Neuronal stem cell (in vitro differentiated cells): ENCODE measurements at regions not wholly inside any gene's neighbourhood (a gene's known extent, or its start where the extent isn't known, plus 50 kb on each side); places are given as distances from the start of the nearest gene placed in this dataset.

Experiments used
- DNase-seq: peaks from one replicate; pipeline ENCODE4 v3.0.0-alpha.2; 2013; ENCODE audit warnings: low spot score
- H2AFZ ChIP-seq: one replicate; pipeline ENCODE4 v1.6.1; 2013; ENCODE audit warnings: mild to moderate bottlenecking, low read length, inconsistent platforms
- H2AK5ac ChIP-seq: 2 replicates; pipeline ENCODE4 v1.6.1; 2013; ENCODE audit warnings: low read depth, mild to moderate bottlenecking, inconsistent platforms, low read length, moderate library complexity, mixed read lengths
- H2BK120ac ChIP-seq: 2 replicates; pipeline ENCODE4 v1.6.1; 2013; ENCODE audit warnings: low read depth, mild to moderate bottlenecking, inconsistent platforms, low read length, moderate library complexity, mixed read lengths
- H2BK12ac ChIP-seq: one replicate; pipeline ENCODE4 v1.6.1; 2013; ENCODE audit warnings: low read length, inconsistent platforms
- H2BK15ac ChIP-seq: 2 replicates; pipeline ENCODE4 v1.6.1; 2013; ENCODE audit warnings: mild to moderate bottlenecking, low read length, inconsistent platforms, mixed read lengths
- H2BK5ac ChIP-seq: one replicate; pipeline ENCODE4 v1.6.1; 2013; ENCODE audit warnings: inconsistent platforms, mild to moderate bottlenecking, low read length, moderate library complexity
- H3K14ac ChIP-seq: one replicate; pipeline ENCODE4 v1.6.1; 2013; ENCODE audit warnings: low read length, inconsistent platforms
- H3K18ac ChIP-seq: 2 replicates; pipeline ENCODE4 v1.6.1; 2013; ENCODE audit warnings: low read length, inconsistent platforms
- H3K23ac ChIP-seq: 2 replicates; pipeline ENCODE4 v1.6.1; 2013; ENCODE audit warnings: low read depth, mild to moderate bottlenecking, mixed read lengths, low read length, inconsistent platforms; ENCODE audit not compliant: poor library complexity
- H3K27ac ChIP-seq: replicated peaks from 3 replicates; pipeline ENCODE4 v1.5.1; 2013; ENCODE audit warnings: low read length, inconsistent platforms
- H3K27me3 ChIP-seq, 3 experiments: 2 replicates each; pipeline ENCODE4 v1.6.1; 2013; ENCODE audit warnings: low read length in 3 of 3, mild to moderate bottlenecking in 2 of 3, inconsistent platforms in 1 of 3, low read depth in 1 of 3, mixed read lengths in 1 of 3, moderate library complexity in 1 of 3; ENCODE audit not compliant: control insufficient read depth in 3 of 3, insufficient read depth in 3 of 3
- H3K36me3 ChIP-seq, 2 donors: replicated peaks in 1 of 2; 2 replicates each; pipeline ENCODE4 v1.6.1; 2013; ENCODE audit warnings: low read length in 2 of 2; ENCODE audit not compliant: control insufficient read depth in 2 of 2, insufficient read depth in 2 of 2
- H3K4ac ChIP-seq: 2 replicates; pipeline ENCODE4 v1.6.1; 2013; ENCODE audit warnings: inconsistent platforms, mild to moderate bottlenecking, low read length, moderate library complexity
- H3K4me1 ChIP-seq, 2 donors: 1 replicate in 1 of 2; 2 replicates in 1 of 2; pipeline ENCODE4 v1.6.1; 2013; ENCODE audit warnings: low read length in 2 of 2, low read depth in 1 of 2; ENCODE audit not compliant: control insufficient read depth in 2 of 2, insufficient read depth in 1 of 2
- H3K4me2 ChIP-seq: one replicate; pipeline ENCODE4 v1.6.1; 2013; ENCODE audit warnings: mild to moderate bottlenecking, low read length, inconsistent platforms; ENCODE audit not compliant: insufficient read depth, poor library complexity, severe bottlenecking
- H3K4me3 ChIP-seq, 2 donors: 2 replicates each; pipeline ENCODE4 v1.5.1; 2013; ENCODE audit warnings: low read length in 2 of 2, mild to moderate bottlenecking in 2 of 2, inconsistent platforms in 1 of 2, moderate library complexity in 1 of 2
- H3K79me1 ChIP-seq: one replicate; pipeline ENCODE4 v1.6.1; 2013; ENCODE audit warnings: low read depth, mild to moderate bottlenecking, inconsistent platforms, low read length, moderate library complexity
- H3K9ac ChIP-seq: one replicate; pipeline ENCODE4 v1.6.1; 2013; ENCODE audit warnings: mild to moderate bottlenecking, low read depth, low read length, inconsistent platforms; ENCODE audit not compliant: poor library complexity
- H3K9me3 ChIP-seq, 2 donors: replicated peaks in 1 of 2; 2 replicates each; pipeline versions ENCODE3 to v1.6.1; 2013; ENCODE audit warnings: low read length in 2 of 2, mild to moderate bottlenecking in 2 of 2, inconsistent platforms in 1 of 2, low read depth in 1 of 2, mixed read lengths in 1 of 2, moderate library complexity in 1 of 2; ENCODE audit not compliant: control insufficient read depth in 2 of 2, insufficient read depth in 1 of 2
- H4K8ac ChIP-seq: one replicate; pipeline ENCODE4 v1.6.1; 2013; ENCODE audit warnings: low read depth, mild to moderate bottlenecking, inconsistent platforms, low read length, moderate library complexity
- H4K91ac ChIP-seq: one replicate; pipeline ENCODE4 v1.6.1; 2013; ENCODE audit warnings: low read length, low read depth, mild to moderate bottlenecking, inconsistent platforms; ENCODE audit not compliant: poor library complexity
- WGBS, 2 donors: extraction: QIAGEN DNeasy Blood & Tissue Kit; methylation state at CpG; one replicate each; pipeline ENCODE4 v1.1.7; 2013; ENCODE audit warnings: missing lambda C conversion rate in 2 of 2, mixed read lengths in 1 of 2; ENCODE audit not compliant: insufficient read length in 2 of 2, insufficient replicate concordance in 1 of 2; ENCODE audit errors: extremely low coverage in 2 of 2; 5-methylcytosine and 5-hydroxymethylcytosine counted together

- H3K23ac ChIP-seq, result no peak overlapping the region
- no peaks in the 10 kb centered on the region for H3K36me3 ChIP-seq
- no peak overlapping the region for H3K4ac ChIP-seq
- no peak overlapping the region for H2BK15ac ChIP-seq
- no peak overlapping the region for H2AK5ac ChIP-seq
- H3K14ac ChIP-seq, result no peak overlapping the region
- H2AFZ ChIP-seq, result no peak overlapping the region
- H4K91ac ChIP-seq, result no peak overlapping the region
- peaks cover 0 to 6% of the 10 kb centered on the region in 2 donors for H3K9me3 ChIP-seq
- H3K9ac ChIP-seq, result no peak overlapping the region
- WGBS, 2 donors, result no CpG with 5 or more reads among the region's 2 CpGs
- no peak overlapping the region for H3K4me2 ChIP-seq
- H2BK120ac ChIP-seq, result no peak overlapping the region
- H3K79me1 ChIP-seq, result no peaks in the 10 kb centered on the region
- no peak overlapping the region for H2BK5ac ChIP-seq
- H2BK12ac ChIP-seq, result no peak overlapping the region
- H3K27ac ChIP-seq, result no peak overlapping the region
- no peak overlapping the region for H3K4me3 ChIP-seq
- H3K18ac ChIP-seq, result no peak overlapping the region
- no peak for DNase-seq
- H3K27me3 ChIP-seq, result no peaks in the 10 kb centered on the region
- no peak overlapping the region for H4K8ac ChIP-seq
- peaks cover 0 to 3% of the 10 kb centered on the region in 2 donors for H3K4me1 ChIP-seq
Measured at GRCh38 chr4:15167743-15168142, 165.5 kb downstream of the CPEB2 start.

GRCh38 chr4:15168759-15169158 is 166.5 kb downstream of the CPEB2 start:
- H3K18ac ChIP-seq, result no peak overlapping the region
- H3K27me3 ChIP-seq, result no peaks in the 10 kb centered on the region
- H3K14ac ChIP-seq, result no peak overlapping the region
- no peak overlapping the region for H3K4me2 ChIP-seq
- H3K27ac ChIP-seq, result no peak overlapping the region
- H3K9ac ChIP-seq, result no peak overlapping the region
- H2BK15ac ChIP-seq, result no peak overlapping the region
- no peak overlapping the region for H2BK120ac ChIP-seq
- no peaks in the 10 kb centered on the region for H3K79me1 ChIP-seq
- H2AFZ ChIP-seq, result no peak overlapping the region
- H3K4me3 ChIP-seq, result no peak overlapping the region
- H3K23ac ChIP-seq, result no peak overlapping the region
- H3K36me3 ChIP-seq, result no peaks in the 10 kb centered on the region
- no peak overlapping the region for H2AK5ac ChIP-seq
- H2BK5ac ChIP-seq, result no peak overlapping the region
- no peak overlapping the region for H4K8ac ChIP-seq
- H3K9me3 ChIP-seq, result peaks cover 0 to 9% of the 10 kb centered on the region in 2 donors
- no peak overlapping the region for H2BK12ac ChIP-seq
- no peak overlapping the region for H4K91ac ChIP-seq
- no peaks in the 10 kb centered on the region for H3K4me1 ChIP-seq
- DNase-seq, result no peak
- H3K4ac ChIP-seq, result no peak overlapping the region

DNA sequence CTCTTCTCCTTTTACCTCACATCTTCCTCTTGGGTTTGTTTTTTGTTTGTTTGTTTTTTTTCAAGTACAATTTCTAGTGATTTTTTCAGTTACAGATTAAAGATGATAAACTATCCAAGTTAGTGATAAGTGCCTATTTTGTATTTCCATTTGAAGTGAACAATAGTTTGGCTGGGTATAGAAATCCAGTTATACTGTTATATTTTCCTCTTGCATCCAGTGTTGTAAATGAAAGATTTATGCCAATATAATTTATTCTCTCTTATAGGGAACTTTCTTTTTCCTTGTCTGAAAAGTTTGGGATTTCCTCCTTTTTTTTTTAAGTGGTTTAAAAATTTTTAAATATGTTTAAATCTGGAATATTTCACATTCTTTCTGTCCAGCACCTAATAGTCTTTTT is 169.4 kb downstream of the CPEB2 start:
- H2BK120ac ChIP-seq, result no peak overlapping the region
- H3K27me3 ChIP-seq, result no peaks in the 10 kb centered on the region
- no peak overlapping the region for H2AK5ac ChIP-seq
- H3K18ac ChIP-seq, result no peak overlapping the region
- no peak for DNase-seq
- H3K36me3 ChIP-seq, result no peaks in the 10 kb centered on the region
- no peak overlapping the region for H3K9ac ChIP-seq
- no peak overlapping the region for H4K91ac ChIP-seq
- peaks cover 0 to 9% of the 10 kb centered on the region in 2 donors for H3K9me3 ChIP-seq
- no peak overlapping the region for H3K14ac ChIP-seq
- H3K4me1 ChIP-seq, result no peaks in the 10 kb centered on the region
- no peak overlapping the region for H2BK5ac ChIP-seq
- H2BK12ac ChIP-seq, result no peak overlapping the region
- no peak overlapping the region for H3K4me2 ChIP-seq
- no peak overlapping the region for H4K8ac ChIP-seq
- H3K4me3 ChIP-seq, result no peak overlapping the region
- H2AFZ ChIP-seq, result no peak overlapping the region
- no peak overlapping the region for H3K27ac ChIP-seq
- H2BK15ac ChIP-seq, result no peak overlapping the region
- no peak overlapping the region for H3K4ac ChIP-seq
- H3K79me1 ChIP-seq, result no peaks in the 10 kb centered on the region
- H3K23ac ChIP-seq, result no peak overlapping the region

- Histone ChIP-seq H3K4ac (no peak overlapping the region), H2AK5ac (no peak overlapping the region), H3K23ac (no peak overlapping the region), H4K8ac (no peak overlapping the region), H3K27me3 (no peaks in the 10 kb centered on the region), H3K9me3 (peaks cover 0 to 9% of the 10 kb centered on the region in 2 donors), H3K18ac (no peak overlapping the region), H3K4me2 (no peak overlapping the region), H2AFZ (peak overlapping the region; percentile 11), H2BK5ac (no peak overlapping the region), H2BK12ac (no peak overlapping the region), H3K79me1 (no peaks in the 10 kb centered on the region), H3K9ac (no peak overlapping the region), H3K4me3 (no peak overlapping the region), H2BK15ac (no peak overlapping the region), H3K27ac (no peak overlapping the region), H2BK120ac (no peak overlapping the region), H4K91ac (no peak overlapping the region), H3K4me1 (no peaks in the 10 kb centered on the region), H3K36me3 (no peaks in the 10 kb centered on the region), H3K14ac (no peak overlapping the region)
- DNase-seq, result no peak
- no CpG with 5 or more reads among the region's 4 CpGs for WGBS, 2 donors
Measured at GRCh38 chr4:15173251-15173650, 171.0 kb downstream of the CPEB2 start.
